SK-N-SH treated with all-trans-retinoic acid at 6 μM for 48 hours (cell line): ENCODE measurements at regions not wholly inside any gene's neighbourhood (a gene's known extent, or its start where the extent isn't known, plus 50 kb on each side); places are given as distances from the start of the nearest gene placed in this dataset.

ENCODE experiments used
- ARNTL ChIP-seq: fragments of 450-650 bp; formaldehyde crosslinking; IDR thresholded peaks from 2 replicates; pipeline ENCODE4 v1.5.0; 2020; ENCODE audit warnings: low read depth, mild to moderate bottlenecking, moderate library complexity, borderline replicate concordance
- BACH2 ChIP-seq: fragments of 250-450 bp; sonication (Bioruptor Pico); IDR thresholded peaks from 2 replicates; pipeline ENCODE4 v1.9.0; 2021; ENCODE audit warnings: mild to moderate bottlenecking, borderline replicate concordance
- ESRRG ChIP-seq: fragments of 250-450 bp; sonication (Bioruptor Pico); IDR thresholded peaks from 2 replicates; pipeline ENCODE4 v1.6.1; 2021; ENCODE audit warnings: mild to moderate bottlenecking
- GLIS3 ChIP-seq: fragments of 250-450 bp; sonication (Bioruptor Pico); IDR thresholded peaks from 2 replicates; pipeline ENCODE4 v1.5.0; 2020; ENCODE audit warnings: mild to moderate bottlenecking, moderate library complexity
- PPARA ChIP-seq: fragments of 250-450 bp; sonication (Bioruptor Pico); IDR thresholded peaks from 2 replicates; pipeline ENCODE4 v1.5.0; 2020; ENCODE audit warnings: mild to moderate bottlenecking, borderline replicate concordance
- TOX ChIP-seq: fragments of 250-450 bp; sonication (Bioruptor Pico); IDR thresholded peaks from 2 replicates; pipeline ENCODE4 v1.8.0; 2021; ENCODE audit warnings: mild to moderate bottlenecking, moderate library complexity, borderline replicate concordance
- ZC3H10 ChIP-seq: fragments of 250-450 bp; sonication (Bioruptor Pico); IDR thresholded peaks from 2 replicates; pipeline ENCODE4 v1.5.1; 2021; ENCODE audit warnings: mild to moderate bottlenecking, moderate library complexity
- ZFP3 ChIP-seq: fragments of 250-450 bp; sonication (Bioruptor Pico); IDR thresholded peaks from 2 replicates; pipeline ENCODE4 v1.5.0; 2020; ENCODE audit warnings: mild to moderate bottlenecking, moderate library complexity
- TF ChIP-seq, protein P1 (sequence below): fragments of 250-450 bp; sonication (Bioruptor Pico); IDR thresholded peaks from 2 replicates; pipeline ENCODE4 v1.8.0; 2020; ENCODE audit warnings: mild to moderate bottlenecking, moderate library complexity, borderline replicate concordance
- TF ChIP-seq, protein P2 (sequence below): fragments of 250-450 bp; sonication (Bioruptor Pico); IDR thresholded peaks from 2 replicates; pipeline ENCODE4 v1.5.1; 2021; ENCODE audit warnings: mild to moderate bottlenecking, moderate library complexity
- TF ChIP-seq, protein P3 (sequence below): fragments of 250-450 bp; sonication (Bioruptor Pico); IDR thresholded peaks from 2 replicates; pipeline ENCODE4 v1.5.1; 2020; ENCODE audit warnings: low read depth, mild to moderate bottlenecking, moderate library complexity

DNA sequence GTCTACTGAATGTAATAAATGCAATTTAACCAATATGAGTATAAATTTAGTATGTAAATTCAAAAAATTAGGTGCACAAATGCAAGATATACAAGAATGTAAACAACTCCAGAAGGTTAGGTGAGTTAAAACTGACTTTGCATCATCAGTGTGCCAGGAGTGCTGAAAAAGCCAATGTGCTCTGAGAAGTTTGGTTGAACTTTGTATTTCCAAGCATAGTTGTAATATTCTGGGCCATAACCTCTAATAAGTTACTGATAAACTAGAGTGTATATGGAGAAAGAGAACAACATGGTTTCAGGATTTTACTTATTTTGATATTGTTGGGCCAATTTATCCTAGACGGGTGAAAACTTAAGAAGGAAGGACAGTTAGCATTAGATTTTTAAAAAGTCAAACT is 876.9 kb upstream of the GHITM start:
- TF ChIP-seq GLIS3 (CRISPR knock-in tag) (no peak), ESRRG (CRISPR knock-in tag) (no peak), ARNTL (no peak), PPARA (no peak), BACH2 (CRISPR knock-in tag) (no peak), TOX (CRISPR knock-in tag) (no peak), ZC3H10 (CRISPR knock-in tag) (no peak), ZFP3 (no peak)
- TF ChIP-seq, protein P1, sequence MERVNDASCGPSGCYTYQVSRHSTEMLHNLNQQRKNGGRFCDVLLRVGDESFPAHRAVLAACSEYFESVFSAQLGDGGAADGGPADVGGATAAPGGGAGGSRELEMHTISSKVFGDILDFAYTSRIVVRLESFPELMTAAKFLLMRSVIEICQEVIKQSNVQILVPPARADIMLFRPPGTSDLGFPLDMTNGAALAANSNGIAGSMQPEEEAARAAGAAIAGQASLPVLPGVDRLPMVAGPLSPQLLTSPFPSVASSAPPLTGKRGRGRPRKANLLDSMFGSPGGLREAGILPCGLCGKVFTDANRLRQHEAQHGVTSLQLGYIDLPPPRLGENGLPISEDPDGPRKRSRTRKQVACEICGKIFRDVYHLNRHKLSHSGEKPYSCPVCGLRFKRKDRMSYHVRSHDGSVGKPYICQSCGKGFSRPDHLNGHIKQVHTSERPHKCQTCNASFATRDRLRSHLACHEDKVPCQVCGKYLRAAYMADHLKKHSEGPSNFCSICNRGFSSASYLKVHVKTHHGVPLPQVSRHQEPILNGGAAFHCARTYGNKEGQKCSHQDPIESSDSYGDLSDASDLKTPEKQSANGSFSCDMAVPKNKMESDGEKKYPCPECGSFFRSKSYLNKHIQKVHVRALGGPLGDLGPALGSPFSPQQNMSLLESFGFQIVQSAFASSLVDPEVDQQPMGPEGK (CRISPR knock-in tag): no peak
- TF ChIP-seq, protein P2, sequence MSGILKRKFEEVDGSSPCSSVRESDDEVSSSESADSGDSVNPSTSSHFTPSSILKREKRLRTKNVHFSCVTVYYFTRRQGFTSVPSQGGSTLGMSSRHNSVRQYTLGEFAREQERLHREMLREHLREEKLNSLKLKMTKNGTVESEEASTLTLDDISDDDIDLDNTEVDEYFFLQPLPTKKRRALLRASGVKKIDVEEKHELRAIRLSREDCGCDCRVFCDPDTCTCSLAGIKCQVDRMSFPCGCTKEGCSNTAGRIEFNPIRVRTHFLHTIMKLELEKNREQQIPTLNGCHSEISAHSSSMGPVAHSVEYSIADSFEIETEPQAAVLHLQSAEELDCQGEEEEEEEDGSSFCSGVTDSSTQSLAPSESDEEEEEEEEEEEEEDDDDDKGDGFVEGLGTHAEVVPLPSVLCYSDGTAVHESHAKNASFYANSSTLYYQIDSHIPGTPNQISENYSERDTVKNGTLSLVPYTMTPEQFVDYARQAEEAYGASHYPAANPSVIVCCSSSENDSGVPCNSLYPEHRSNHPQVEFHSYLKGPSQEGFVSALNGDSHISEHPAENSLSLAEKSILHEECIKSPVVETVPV (CRISPR knock-in tag): no peak
- TF ChIP-seq, protein P3, sequence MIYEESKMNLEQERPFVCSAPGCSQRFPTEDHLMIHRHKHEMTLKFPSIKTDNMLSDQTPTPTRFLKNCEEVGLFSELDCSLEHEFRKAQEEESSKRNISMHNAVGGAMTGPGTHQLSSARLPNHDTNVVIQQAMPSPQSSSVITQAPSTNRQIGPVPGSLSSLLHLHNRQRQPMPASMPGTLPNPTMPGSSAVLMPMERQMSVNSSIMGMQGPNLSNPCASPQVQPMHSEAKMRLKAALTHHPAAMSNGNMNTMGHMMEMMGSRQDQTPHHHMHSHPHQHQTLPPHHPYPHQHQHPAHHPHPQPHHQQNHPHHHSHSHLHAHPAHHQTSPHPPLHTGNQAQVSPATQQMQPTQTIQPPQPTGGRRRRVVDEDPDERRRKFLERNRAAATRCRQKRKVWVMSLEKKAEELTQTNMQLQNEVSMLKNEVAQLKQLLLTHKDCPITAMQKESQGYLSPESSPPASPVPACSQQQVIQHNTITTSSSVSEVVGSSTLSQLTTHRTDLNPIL (CRISPR knock-in tag): no peak
